MM.1S (cell line): ENCODE measurements at regions not wholly inside any gene's neighbourhood (a gene's known extent, or its start where the extent isn't known, plus 50 kb on each side); places are given as distances from the start of the nearest gene placed in this dataset.

Source experiments
- EZH2 ChIP-seq: fragments of 300-600 bp; sonication (generic); optimal IDR thresholded peaks from 2 replicates; pipeline ENCODE3; 2017; ENCODE audit warnings: low read depth, mild to moderate bottlenecking, antibody characterized with exemption, low read length, mixed read lengths
- EZH2phosphoT487 ChIP-seq: fragments of 300-600 bp; sonication (generic); IDR thresholded peaks from 2 replicates; pipeline ENCODE4 v1.6.1; 2018; ENCODE audit warnings: antibody characterized with exemption, low read length
- TF ChIP-seq, protein P1 (sequence below): fragments of 300-600 bp; sonication (generic); IDR thresholded peaks from 2 replicates; pipeline ENCODE4 v1.5.1; 2016; ENCODE audit warnings: antibody characterized with exemption, low read length, mixed read lengths

- TF ChIP-seq, protein P1, sequence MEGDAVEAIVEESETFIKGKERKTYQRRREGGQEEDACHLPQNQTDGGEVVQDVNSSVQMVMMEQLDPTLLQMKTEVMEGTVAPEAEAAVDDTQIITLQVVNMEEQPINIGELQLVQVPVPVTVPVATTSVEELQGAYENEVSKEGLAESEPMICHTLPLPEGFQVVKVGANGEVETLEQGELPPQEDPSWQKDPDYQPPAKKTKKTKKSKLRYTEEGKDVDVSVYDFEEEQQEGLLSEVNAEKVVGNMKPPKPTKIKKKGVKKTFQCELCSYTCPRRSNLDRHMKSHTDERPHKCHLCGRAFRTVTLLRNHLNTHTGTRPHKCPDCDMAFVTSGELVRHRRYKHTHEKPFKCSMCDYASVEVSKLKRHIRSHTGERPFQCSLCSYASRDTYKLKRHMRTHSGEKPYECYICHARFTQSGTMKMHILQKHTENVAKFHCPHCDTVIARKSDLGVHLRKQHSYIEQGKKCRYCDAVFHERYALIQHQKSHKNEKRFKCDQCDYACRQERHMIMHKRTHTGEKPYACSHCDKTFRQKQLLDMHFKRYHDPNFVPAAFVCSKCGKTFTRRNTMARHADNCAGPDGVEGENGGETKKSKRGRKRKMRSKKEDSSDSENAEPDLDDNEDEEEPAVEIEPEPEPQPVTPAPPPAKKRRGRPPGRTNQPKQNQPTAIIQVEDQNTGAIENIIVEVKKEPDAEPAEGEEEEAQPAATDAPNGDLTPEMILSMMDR = no peak
- TF ChIP-seq EZH2phosphoT487 = no peak
- no peak for TF ChIP-seq EZH2
These were observed 379.6 kb downstream of the FBXO15 start for GRCh38 chr18:73768043-73768442.
